RWPE1 (cell line): ENCODE measurements at regions not wholly inside any gene's neighbourhood (a gene's known extent, or its start where the extent isn't known, plus 50 kb on each side); places are given as distances from the start of the nearest gene placed in this dataset.

Source experiments
- CTCF ChIA-PET: fragments of 350-600 bp; sonication (Branson Sonifier 250); formaldehyde crosslinking; extraction: SDS; loops from one replicate; lab custom pipeline; 2021; lab: Yijun Ruan, JAX
- POLR2A ChIA-PET: fragments of 400-600 bp; formaldehyde crosslinking; extraction: SDS; loops from one replicate; lab custom pipeline; 2020; ENCODE audit warnings: antibody characterized with exemption; ENCODE audit not compliant: low non-redundant PET; lab: Yijun Ruan, JAX
- DNase-seq: peaks from one replicate; pipeline ENCODE4 v3.0.0; 2012; ENCODE audit warnings: low spot score
- H3K27ac ChIP-seq: fragments of 450-650 bp; 2 replicates; pipeline ENCODE4 v1.5.1; 2017
- CTCF ChIP-seq: fragments of 450-650 bp; conservative IDR thresholded peaks from 2 replicates; pipeline ENCODE4 v1.5.1; 2017; ENCODE audit warnings: low read depth, mild to moderate bottlenecking

GRCh38 chr5:118531276-118531675 is 457.1 kb downstream of the DTWD2 start:
- TF ChIP-seq CTCF = no peak
- CTCF ChIA-PET = interaction anchor here (0.6 to 0.7 kb wide), 2 partner anchors 14 to 410 kb away, joined by 3 read pairs; no protein-coding TSS in a partner anchor
- no peak overlapping the region for H3K27ac ChIP-seq
- DNase-seq = no peak
- POLR2A ChIA-PET = no interaction called here

- ChIA-PET POLR2A (no interaction called here), CTCF (interaction anchor here (0.7 kb wide), 1 partner anchor 218 kb away, joined by 3 read pairs; no protein-coding TSS in a partner anchor)
- H3K27ac ChIP-seq = no peak overlapping the region
- no peak for DNase-seq
- no peak for TF ChIP-seq CTCF
Observed at GRCh38 chr5:118529361-118530144, 458.8 kb downstream of the DTWD2 start.

GRCh38 chr5:118522626-118523025 is 465.7 kb downstream of the DTWD2 start:
- no peak for TF ChIP-seq CTCF
- no peak for DNase-seq
- ChIA-PET CTCF (no interaction called here), POLR2A (no interaction called here)
- no peak overlapping the region for H3K27ac ChIP-seq

GRCh38 chr5:118520771-118521415 is 467.5 kb downstream of the DTWD2 start:
- ChIA-PET POLR2A (no interaction called here), CTCF (no interaction called here)
- TF ChIP-seq CTCF = no peak
- DNase-seq = no peak
- H3K27ac ChIP-seq = no peak overlapping the region

- POLR2A ChIA-PET = no interaction called here
- H3K27ac ChIP-seq = no peak overlapping the region
- TF ChIP-seq CTCF = no peak
- CTCF ChIA-PET = no interaction called here
- DNase-seq = no peak
Observed at GRCh38 chr5:118519466-118519865, 468.9 kb downstream of the DTWD2 start.

GRCh38 chr5:118518720-118519119 is 469.6 kb downstream of the DTWD2 start:
- no peak for DNase-seq
- POLR2A ChIA-PET = no interaction called here
- CTCF ChIA-PET = interaction anchor here (0.6 kb wide), 1 partner anchor 21 kb away, joined by 3 read pairs; no protein-coding TSS in a partner anchor
- H3K27ac ChIP-seq = no peak overlapping the region
- TF ChIP-seq CTCF = no peak
